AG09309 (cell line): ENCODE measurements at regions not wholly inside any gene's neighbourhood (a gene's known extent, or its start where the extent isn't known, plus 50 kb on each side); places are given as distances from the start of the nearest gene placed in this dataset.

Experiments used
- DNase-seq: peaks from one replicate; pipeline ENCODE4 v3.0.0-alpha.2; 2010; ENCODE audit warnings: low read depth
- H3K4me3 ChIP-seq: 2 replicates; pipeline ENCODE4 v1.5.1; 2011; ENCODE audit warnings: mild to moderate bottlenecking, low read depth, low read length, moderate library complexity; ENCODE audit not compliant: control insufficient read depth
- TF ChIP-seq, protein P1 (sequence below): IDR thresholded peaks from 2 replicates; pipeline ENCODE4 v1.5.1; 2011; ENCODE audit warnings: mild to moderate bottlenecking, low read depth, low read length, inconsistent platforms; ENCODE audit not compliant: insufficient read depth, control insufficient read depth; ENCODE audit errors: missing control alignments

DNA sequence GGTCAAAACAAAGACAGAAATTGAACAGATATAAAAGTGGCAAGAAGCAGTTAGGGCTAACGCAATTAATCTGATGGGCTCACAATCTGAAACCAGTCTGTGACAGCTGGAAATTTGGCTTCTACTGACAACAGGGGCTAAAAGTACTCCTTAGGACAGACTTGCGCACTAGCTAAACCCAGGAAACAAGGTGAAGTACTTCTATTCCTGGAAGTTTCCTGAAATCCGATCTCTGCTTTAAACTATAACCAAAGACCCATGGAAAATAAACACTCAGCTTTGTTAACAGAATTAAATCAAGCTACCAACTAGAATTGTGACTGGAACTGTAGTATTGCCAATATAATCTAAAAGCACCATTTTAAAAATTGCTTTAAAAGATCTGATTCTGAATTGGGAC is 520.2 kb upstream of the ZWINT start:
- TF ChIP-seq, protein P1, sequence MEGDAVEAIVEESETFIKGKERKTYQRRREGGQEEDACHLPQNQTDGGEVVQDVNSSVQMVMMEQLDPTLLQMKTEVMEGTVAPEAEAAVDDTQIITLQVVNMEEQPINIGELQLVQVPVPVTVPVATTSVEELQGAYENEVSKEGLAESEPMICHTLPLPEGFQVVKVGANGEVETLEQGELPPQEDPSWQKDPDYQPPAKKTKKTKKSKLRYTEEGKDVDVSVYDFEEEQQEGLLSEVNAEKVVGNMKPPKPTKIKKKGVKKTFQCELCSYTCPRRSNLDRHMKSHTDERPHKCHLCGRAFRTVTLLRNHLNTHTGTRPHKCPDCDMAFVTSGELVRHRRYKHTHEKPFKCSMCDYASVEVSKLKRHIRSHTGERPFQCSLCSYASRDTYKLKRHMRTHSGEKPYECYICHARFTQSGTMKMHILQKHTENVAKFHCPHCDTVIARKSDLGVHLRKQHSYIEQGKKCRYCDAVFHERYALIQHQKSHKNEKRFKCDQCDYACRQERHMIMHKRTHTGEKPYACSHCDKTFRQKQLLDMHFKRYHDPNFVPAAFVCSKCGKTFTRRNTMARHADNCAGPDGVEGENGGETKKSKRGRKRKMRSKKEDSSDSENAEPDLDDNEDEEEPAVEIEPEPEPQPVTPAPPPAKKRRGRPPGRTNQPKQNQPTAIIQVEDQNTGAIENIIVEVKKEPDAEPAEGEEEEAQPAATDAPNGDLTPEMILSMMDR: no peak
- H3K4me3 ChIP-seq: no peak overlapping the region
- DNase-seq: no peak

DNA sequence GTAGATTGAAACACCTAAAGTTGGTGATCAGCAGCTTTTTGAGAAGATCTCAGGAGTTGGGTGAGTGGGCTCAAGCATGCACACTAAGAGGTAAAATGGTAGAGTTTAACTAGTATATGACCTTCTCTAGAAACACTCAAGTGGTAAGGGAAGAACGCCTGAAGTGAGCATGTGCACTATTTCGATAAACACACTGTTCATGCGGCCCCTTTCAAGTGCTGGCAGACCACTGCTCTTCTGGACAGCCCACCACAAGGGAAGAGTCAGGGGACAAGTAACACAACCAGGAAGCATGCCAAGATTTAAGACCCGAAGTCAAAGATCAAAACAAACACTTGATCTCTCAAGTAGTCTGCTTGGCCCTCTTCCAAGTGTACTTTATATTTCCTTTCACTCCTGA is 519.5 kb upstream of the ZWINT start:
- no peak overlapping the region for H3K4me3 ChIP-seq
- DNase-seq: no peak
- TF ChIP-seq, protein P1: no peak

DNA sequence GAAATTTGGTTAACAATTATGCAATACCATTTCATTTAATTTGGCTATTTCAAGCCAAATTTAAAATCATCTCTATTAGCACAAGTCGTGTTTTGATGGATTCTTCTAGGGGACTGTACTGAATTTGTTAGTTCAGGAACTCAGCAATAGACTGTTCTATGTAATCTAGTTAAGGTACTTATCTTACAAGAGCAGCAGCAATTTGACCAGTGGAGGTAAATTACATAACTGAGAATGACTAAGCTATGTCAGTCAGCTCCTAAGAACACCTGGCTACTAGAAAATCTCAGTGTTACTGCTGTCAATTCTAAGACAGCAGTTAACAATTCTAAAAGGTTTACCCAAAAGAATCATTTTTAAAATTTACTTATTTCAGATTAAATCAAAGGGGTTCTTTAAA is 513.9 kb upstream of the ZWINT start:
- TF ChIP-seq, protein P1: no peak
- H3K4me3 ChIP-seq: no peak overlapping the region
- no peak for DNase-seq

DNA sequence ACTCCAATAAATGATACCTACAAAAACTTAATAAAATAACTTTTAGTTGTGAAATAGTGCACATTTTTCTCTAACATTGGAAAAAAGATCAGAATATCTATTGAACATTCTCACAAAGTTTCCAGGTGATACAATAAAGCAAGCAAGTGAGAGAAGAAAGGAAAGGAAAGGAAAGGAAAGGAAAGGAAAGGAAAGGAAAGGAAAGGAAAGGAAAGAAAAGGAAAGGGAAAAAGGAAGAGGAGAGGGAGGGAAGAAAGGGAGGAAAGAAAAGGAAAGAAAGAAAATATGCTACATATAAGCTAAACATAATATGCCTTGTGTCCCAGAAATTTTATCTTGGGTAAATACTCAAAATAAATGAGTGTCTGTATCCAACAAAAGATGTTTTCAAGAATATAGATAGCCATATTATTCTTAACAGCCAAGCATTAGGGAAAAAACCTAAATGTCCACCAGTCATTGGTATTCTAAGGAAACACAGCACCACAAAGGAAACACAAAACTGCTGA is 510.2 kb upstream of the ZWINT start:
- no peak for DNase-seq
- H3K4me3 ChIP-seq: no peak overlapping the region
- TF ChIP-seq, protein P1: no peak

DNA sequence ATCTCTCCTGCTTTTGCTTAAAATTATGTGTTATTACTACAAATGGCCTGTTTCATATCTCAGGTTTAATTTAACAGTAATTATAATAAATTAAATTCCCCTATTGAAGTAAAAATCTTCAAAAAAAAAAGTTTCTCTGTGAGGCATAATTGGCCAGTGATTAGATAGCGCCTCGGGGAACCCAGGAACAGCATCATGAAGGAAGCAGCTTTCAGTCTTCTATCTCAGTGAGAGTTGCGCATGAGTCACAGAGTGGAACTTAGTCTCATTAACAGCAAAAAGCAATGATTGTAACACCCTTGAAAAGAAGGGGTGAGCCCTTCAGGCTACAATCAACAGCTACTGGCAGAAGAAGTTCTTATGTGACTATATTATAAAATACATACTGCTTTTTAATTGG is 506.2 kb upstream of the ZWINT start:
- DNase-seq: no peak
- TF ChIP-seq, protein P1: no peak
- no peak overlapping the region for H3K4me3 ChIP-seq

DNA sequence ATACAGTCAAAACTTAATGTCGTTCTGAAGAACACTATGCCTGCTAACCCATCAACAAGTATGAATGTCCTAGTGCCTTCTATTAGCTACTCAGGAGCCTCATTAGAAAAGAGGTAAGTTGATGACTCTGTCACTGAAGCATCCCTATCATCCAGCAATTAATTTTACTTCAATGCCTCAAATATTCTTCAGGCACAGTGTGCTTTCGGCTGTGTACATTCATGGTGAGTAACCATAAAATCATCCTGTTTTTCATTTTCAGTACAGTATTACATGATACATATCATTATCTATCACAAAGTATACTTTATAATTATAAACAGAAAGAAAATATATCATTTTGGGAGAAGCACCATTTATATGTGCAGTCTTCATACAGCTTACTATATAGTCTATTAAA is 495.5 kb upstream of the ZWINT start:
- no peak for DNase-seq
- H3K4me3 ChIP-seq: no peak overlapping the region
- TF ChIP-seq, protein P1: no peak

DNA sequence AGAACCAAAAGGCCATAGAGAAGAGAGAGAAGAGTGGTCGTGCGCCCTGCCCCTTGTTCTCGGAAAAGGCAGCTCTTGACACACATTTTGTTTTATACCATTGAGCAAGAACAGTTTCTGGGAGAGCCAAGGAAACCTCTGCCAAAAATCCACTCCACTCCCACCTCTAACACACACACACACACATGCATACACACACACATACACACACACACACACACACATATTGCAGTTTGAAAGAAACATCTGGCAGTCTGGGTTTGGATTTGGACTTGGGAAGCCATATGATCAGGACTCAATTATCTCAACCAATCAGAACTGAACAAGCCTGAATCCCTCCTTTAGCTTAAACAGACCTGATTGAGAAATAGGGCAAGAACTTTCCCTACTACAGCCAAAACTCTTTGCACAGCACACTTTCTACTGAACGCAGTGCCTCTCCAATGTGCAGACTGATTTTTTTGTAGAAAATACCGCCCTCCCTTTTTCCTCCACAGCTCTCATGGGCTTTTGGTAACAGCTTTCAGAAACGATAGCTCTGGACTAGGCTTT is 484.0 kb upstream of the ZWINT start:
- H3K4me3 ChIP-seq: no peak overlapping the region
- TF ChIP-seq, protein P1: no peak
- no peak for DNase-seq
